GM23338 (cell line): ENCODE measurements at regions not wholly inside any gene's neighbourhood (a gene's known extent, or its start where the extent isn't known, plus 50 kb on each side); places are given as distances from the start of the nearest gene placed in this dataset.

Experiments used
- ATAC-seq: fragments of 200-7000 bp; cut with Tn5 transposase; 3 replicates; pipeline ENCODE4 v1.9.1; 2020
- DNase-seq: peaks from one replicate; pipeline ENCODE4 v3.0.0-alpha.2; 2015; ENCODE audit warnings: low spot score
- H2AFZ ChIP-seq: fragments of 200-600 bp; sonication (generic); 2 replicates; pipeline ENCODE4 v1.8.0; 2016; ENCODE audit warnings: antibody characterized with exemption, mild to moderate bottlenecking, moderate library complexity
- H3F3A ChIP-seq: fragments of 200-600 bp; sonication (generic); replicated peaks from 2 replicates; pipeline ENCODE4 v1.8.0; 2017; ENCODE audit warnings: antibody characterized with exemption, mixed run types, low read depth
- H3K27ac ChIP-seq: fragments of 200-600 bp; sonication (generic); 2 replicates; pipeline ENCODE4 v1.6.1; 2016; ENCODE audit warnings: low read depth
- H3K27me3 ChIP-seq: fragments of 200-600 bp; sonication (generic); 2 replicates; pipeline ENCODE4 v1.8.0; 2016; ENCODE audit warnings: mild to moderate bottlenecking, mixed run types, moderate library complexity; ENCODE audit not compliant: insufficient read depth
- H3K36me3 ChIP-seq: fragments of 200-600 bp; sonication (generic); 2 replicates; pipeline ENCODE4 v1.8.0; 2016; ENCODE audit warnings: mild to moderate bottlenecking; ENCODE audit not compliant: insufficient read depth
- H3K4me1 ChIP-seq: fragments of 200-600 bp; sonication (generic); 2 replicates; pipeline ENCODE4 v1.8.0; 2016; ENCODE audit warnings: mild to moderate bottlenecking, moderate library complexity; ENCODE audit not compliant: insufficient read depth
- H3K4me2 ChIP-seq: fragments of 200-600 bp; sonication (generic); 2 replicates; pipeline ENCODE4 v1.7.1; 2017; ENCODE audit warnings: mixed run types
- H3K4me3 ChIP-seq: fragments of 200-600 bp; sonication (generic); 2 replicates; pipeline ENCODE4 v1.6.1; 2016; ENCODE audit warnings: mixed run types
- H3K79me2 ChIP-seq: fragments of 200-600 bp; sonication (generic); replicated peaks from 2 replicates; pipeline ENCODE4 v1.8.0; 2017; ENCODE audit warnings: mild to moderate bottlenecking; ENCODE audit not compliant: insufficient read depth
- H3K9me2 ChIP-seq: fragments of 200-600 bp; sonication (generic); 2 replicates; pipeline ENCODE4 v1.8.0; 2017; ENCODE audit not compliant: insufficient read depth
- H4K20me1 ChIP-seq: fragments of 200-600 bp; sonication (generic); replicated peaks from 2 replicates; pipeline ENCODE4 v1.8.0; 2017; ENCODE audit warnings: mild to moderate bottlenecking; ENCODE audit not compliant: insufficient read depth
- H3K27ac Mint-ChIP-seq: 2 replicates; pipeline ENCODE4 v1.8.0; 2020; ENCODE audit warnings: inconsistent platforms, mild to moderate bottlenecking, moderate library complexity, mixed read lengths
- H3K27me3 Mint-ChIP-seq: 3 replicates; pipeline ENCODE4 v1.8.0; 2022; ENCODE audit warnings: low read depth, mild to moderate bottlenecking, moderate library complexity, mixed read lengths, inconsistent platforms; ENCODE audit not compliant: insufficient read depth, poor library complexity
- H3K36me3 Mint-ChIP-seq: 3 replicates; pipeline ENCODE4 v1.8.0; 2021; ENCODE audit warnings: low read depth, mild to moderate bottlenecking, inconsistent platforms, moderate library complexity, mixed read lengths
- H3K4me1 Mint-ChIP-seq: 3 replicates; pipeline ENCODE4 v1.8.0; 2020; ENCODE audit warnings: mild to moderate bottlenecking, inconsistent platforms, mixed read lengths
- H3K4me3 Mint-ChIP-seq: 3 replicates; pipeline ENCODE4 v1.8.0; 2021; ENCODE audit warnings: moderate library complexity, mild to moderate bottlenecking, inconsistent platforms, mixed read lengths
- H3K9me3 Mint-ChIP-seq: 3 replicates; pipeline ENCODE4 v1.8.0; 2020; ENCODE audit warnings: moderate library complexity, mild to moderate bottlenecking, inconsistent platforms, mixed read lengths
- CREB1 ChIP-seq: fragments of 250-450 bp; sonication (Bioruptor Pico); IDR thresholded peaks from 2 replicates; pipeline ENCODE4 v1.5.0; 2020; ENCODE audit warnings: low read depth, mild to moderate bottlenecking, moderate library complexity
- CTCF ChIP-seq, 2 experiments: fragments of 200-600 bp in 1 of 2; sonication (generic) in 1 of 2; conservative IDR thresholded peaks; 2 replicates each; pipeline versions ENCODE4 v1.5.1 to v1.6.1; 2016 to 2017; ENCODE audit warnings: antibody characterized with exemption in 2 of 2, low read depth in 2 of 2, mild to moderate bottlenecking in 2 of 2, moderate library complexity in 1 of 2
- ETS1 ChIP-seq: IDR thresholded peaks from 2 replicates; pipeline ENCODE4 v1.6.1; 2016; ENCODE audit warnings: antibody characterized with exemption
- EZH2 ChIP-seq: fragments of 200-600 bp; sonication (generic); IDR thresholded peaks from one replicate; pipeline ENCODE4 v1.8.0; 2017; ENCODE audit warnings: antibody characterized with exemption, mild to moderate bottlenecking, low read depth; ENCODE audit not compliant: unreplicated experiment
- EZH2phosphoT487 ChIP-seq: fragments of 200-600 bp; sonication (generic); IDR thresholded peaks from one replicate; pipeline ENCODE4 v1.8.1; 2018; ENCODE audit warnings: antibody characterized with exemption; ENCODE audit not compliant: unreplicated experiment
- JUNB ChIP-seq: IDR thresholded peaks from one replicate; pipeline ENCODE4 v1.6.1; 2016; ENCODE audit warnings: antibody characterized with exemption; ENCODE audit not compliant: unreplicated experiment
- NANOG ChIP-seq: IDR thresholded peaks from 2 replicates; pipeline ENCODE4 v1.6.1; 2016; ENCODE audit warnings: antibody characterized with exemption, borderline replicate concordance
- POLR2AphosphoS5 ChIP-seq: IDR thresholded peaks from 2 replicates; pipeline ENCODE4 v1.6.1; 2016; ENCODE audit warnings: antibody characterized with exemption, low read depth
- REST ChIP-seq: IDR thresholded peaks from one replicate; pipeline ENCODE4 v1.6.1; 2018; ENCODE audit warnings: antibody characterized with exemption; ENCODE audit not compliant: unreplicated experiment
- STAT1 ChIP-seq: IDR thresholded peaks from one replicate; pipeline ENCODE4 v1.6.1; 2016; ENCODE audit warnings: antibody characterized with exemption; ENCODE audit not compliant: unreplicated experiment
- ZNF114 ChIP-seq: fragments of 250-450 bp; sonication (Bioruptor Pico); IDR thresholded peaks from 2 replicates; pipeline ENCODE4 v1.5.0; 2020; ENCODE audit warnings: mild to moderate bottlenecking, moderate library complexity
- ZNF331 ChIP-seq: fragments of 250-450 bp; sonication (Bioruptor Pico); IDR thresholded peaks from 2 replicates; pipeline ENCODE4 v1.5.0; 2020; ENCODE audit warnings: low read depth, mild to moderate bottlenecking, moderate library complexity
- ZNF462 ChIP-seq: fragments of 250-450 bp; sonication (Bioruptor Pico); IDR thresholded peaks from 2 replicates; pipeline ENCODE4 v1.5.0; 2020; ENCODE audit warnings: mild to moderate bottlenecking, moderate library complexity

- H3K9me2 ChIP-seq: no peaks in the 10 kb centered on the region
- H3K9me3 Mint-ChIP-seq: no peaks in the 10 kb centered on the region
- ATAC-seq (no peak), DNase-seq (no peak)
- no peaks in the 10 kb centered on the region for H4K20me1 ChIP-seq
- H3K4me1 Mint-ChIP-seq: no peaks in the 10 kb centered on the region; the same call in 2 of the 3 replicates
- H3K36me3 ChIP-seq: no peaks in the 10 kb centered on the region
- no peaks in the 10 kb centered on the region for H3K36me3 Mint-ChIP-seq
- H3K79me2 ChIP-seq: no peaks in the 10 kb centered on the region
- no peak overlapping the region for H3K4me3 ChIP-seq
- no peaks in the 10 kb centered on the region for H3K4me1 ChIP-seq
- H3K4me3 Mint-ChIP-seq: no peak overlapping the region
- peak overlapping the region; percentile 12; the same call in 1 of the 2 replicates for H3K27ac Mint-ChIP-seq
- H3K27me3 ChIP-seq: no peaks in the 10 kb centered on the region
- no peaks in the 10 kb centered on the region for H3F3A ChIP-seq
- H3K27me3 Mint-ChIP-seq: no peaks in the 10 kb centered on the region
- H2AFZ ChIP-seq: no peak overlapping the region
- H3K4me2 ChIP-seq: no peak overlapping the region
- no peak for TF ChIP-seq ZNF114 (CRISPR knock-in tag)
- TF ChIP-seq EZH2: no peak
- no peak for TF ChIP-seq ETS1
- TF ChIP-seq CTCF (conservative IDR thresholded peaks at IDR 0.05; ENCODE audit: low read depth in 2 of 2): no peak
- no peak for TF ChIP-seq CREB1 (CRISPR knock-in tag)
- TF ChIP-seq JUNB: no peak
- TF ChIP-seq REST: no peak
- TF ChIP-seq ZNF331 (CRISPR knock-in tag): no peak
- TF ChIP-seq POLR2AphosphoS5: no peak
- TF ChIP-seq EZH2phosphoT487: no peak
- no peak for TF ChIP-seq NANOG
- no peak for TF ChIP-seq ZNF462 (CRISPR knock-in tag)
- TF ChIP-seq STAT1: no peak
- H3K27ac ChIP-seq: no peak overlapping the region
These were observed 1862.1 kb upstream of the C9orf72 start for GRCh38 chr9:29435368-29435767.
